ENCODE measurements at regions not wholly inside any gene's neighbourhood (a gene's known extent, or its start where the extent isn't known, plus 50 kb on each side); places are given as distances from the start of the nearest gene placed in this dataset.

- TF ChIP-seq CTCF (IDR thresholded peaks at IDR 0.05; ENCODE audit: insufficient read depth, low read length) = no peak
- TF ChIP-seq POLR2AphosphoS5 (IDR thresholded peaks at IDR 0.05; ENCODE audit: low read depth) = no peak
- TF ChIP-seq GABPA (IDR thresholded peaks at IDR 0.05; ENCODE audit: low read depth) = no peak
- TF ChIP-seq REST (IDR thresholded peaks at IDR 0.05; ENCODE audit: insufficient replicate concordance, low read depth) = no peak
- TF ChIP-seq SPI1 (IDR thresholded peaks at IDR 0.05; ENCODE audit: borderline replicate concordance, low read depth) = no peak
These were observed 421.9 kb upstream of the PCDH9 start for GRCh38 chr13:67651908-67652465.

Data from HL-60 (cell line).